SK-N-SH treated with all-trans-retinoic acid at 6 μM for 48 hours (cell line): ENCODE measurements at regions not wholly inside any gene's neighbourhood (a gene's known extent, or its start where the extent isn't known, plus 50 kb on each side); places are given as distances from the start of the nearest gene placed in this dataset.

Experiments used
- ATAC-seq: fragments of 200-7000 bp; cut with Tn5 transposase; 3 replicates; pipeline ENCODE4 v1.9.1; 2020; ENCODE audit warnings: mild to moderate bottlenecking, moderate library complexity
- ARNTL ChIP-seq: fragments of 450-650 bp; formaldehyde crosslinking; IDR thresholded peaks from 2 replicates; pipeline ENCODE4 v1.5.0; 2020; ENCODE audit warnings: low read depth, mild to moderate bottlenecking, moderate library complexity, borderline replicate concordance
- BACH2 ChIP-seq: fragments of 250-450 bp; sonication (Bioruptor Pico); IDR thresholded peaks from 2 replicates; pipeline ENCODE4 v1.9.0; 2021; ENCODE audit warnings: mild to moderate bottlenecking, borderline replicate concordance
- CSDC2 ChIP-seq: fragments of 250-450 bp; sonication (Bioruptor Pico); IDR thresholded peaks from 2 replicates; pipeline ENCODE4 v1.5.0; 2020; ENCODE audit warnings: mild to moderate bottlenecking, moderate library complexity
- CSRNP3 ChIP-seq: fragments of 250-450 bp; sonication (Bioruptor Pico); IDR thresholded peaks from 2 replicates; pipeline ENCODE4 v1.5.1; 2021; ENCODE audit warnings: mild to moderate bottlenecking, moderate library complexity
- GLIS3 ChIP-seq: fragments of 250-450 bp; sonication (Bioruptor Pico); IDR thresholded peaks from 2 replicates; pipeline ENCODE4 v1.5.0; 2020; ENCODE audit warnings: mild to moderate bottlenecking, moderate library complexity
- ISL1 ChIP-seq: fragments of 250-450 bp; sonication (Bioruptor Pico); IDR thresholded peaks from 2 replicates; pipeline ENCODE4 v2.1.2; 2022; ENCODE audit warnings: mild to moderate bottlenecking, moderate library complexity
- OSR1 ChIP-seq: fragments of 250-450 bp; sonication (Bioruptor Pico); IDR thresholded peaks from 2 replicates; pipeline ENCODE4 v1.8.0; 2022; ENCODE audit warnings: moderate library complexity, mild to moderate bottlenecking, inconsistent platforms
- PATZ1 ChIP-seq: fragments of 250-450 bp; sonication (Bioruptor Pico); IDR thresholded peaks from 2 replicates; pipeline ENCODE4 v1.8.0; 2020; ENCODE audit warnings: mild to moderate bottlenecking, moderate library complexity, borderline replicate concordance
- PPARA ChIP-seq: fragments of 250-450 bp; sonication (Bioruptor Pico); IDR thresholded peaks from 2 replicates; pipeline ENCODE4 v1.5.0; 2020; ENCODE audit warnings: mild to moderate bottlenecking, borderline replicate concordance
- RARB ChIP-seq: fragments of 250-450 bp; sonication (Bioruptor Pico); IDR thresholded peaks from 2 replicates; pipeline ENCODE4 v1.8.0; 2021; ENCODE audit warnings: mild to moderate bottlenecking, moderate library complexity
- SNAI2 ChIP-seq: fragments of 250-450 bp; sonication (Bioruptor Pico); IDR thresholded peaks from 2 replicates; pipeline ENCODE4 v1.5.0; 2020; ENCODE audit warnings: mild to moderate bottlenecking, moderate library complexity
- TCF4 ChIP-seq: fragments of 250-450 bp; sonication (Bioruptor Pico); IDR thresholded peaks from 2 replicates; pipeline ENCODE4 v1.8.0; 2021; ENCODE audit warnings: mild to moderate bottlenecking, moderate library complexity, borderline replicate concordance
- ZFP3 ChIP-seq: fragments of 250-450 bp; sonication (Bioruptor Pico); IDR thresholded peaks from 2 replicates; pipeline ENCODE4 v1.5.0; 2020; ENCODE audit warnings: mild to moderate bottlenecking, moderate library complexity
- ZNF565 ChIP-seq: fragments of 450-650 bp; formaldehyde crosslinking; conservative IDR thresholded peaks from 2 replicates; pipeline ENCODE4 v1.5.0; 2020; ENCODE audit warnings: low read depth, mild to moderate bottlenecking, moderate library complexity
- ZNF70 ChIP-seq: fragments of 450-650 bp; formaldehyde crosslinking; IDR thresholded peaks from 2 replicates; pipeline ENCODE4 v1.5.0; 2020; ENCODE audit warnings: mild to moderate bottlenecking, moderate library complexity
- ZNF8 ChIP-seq: fragments of 450-650 bp; formaldehyde crosslinking; IDR thresholded peaks from 2 replicates; pipeline ENCODE4 v1.5.0; 2020; ENCODE audit warnings: mild to moderate bottlenecking, moderate library complexity
- TF ChIP-seq, protein P1 (sequence below): fragments of 250-450 bp; sonication (Bioruptor Pico); IDR thresholded peaks from 2 replicates; pipeline ENCODE4 v1.8.0; 2021; ENCODE audit warnings: low read depth, mild to moderate bottlenecking, moderate library complexity, borderline replicate concordance
- TF ChIP-seq, protein P2 (sequence below): fragments of 250-450 bp; sonication (Bioruptor Pico); IDR thresholded peaks from 2 replicates; pipeline ENCODE4 v1.5.0; 2020; ENCODE audit warnings: mild to moderate bottlenecking, moderate library complexity

GRCh38 chr11:38156495-38157146, 1558.6 kb upstream of the RAG2 start:
- ATAC-seq: no peak

GRCh38 chr11:38155856-38156255, 1557.8 kb upstream of the RAG2 start:
- no peak for ATAC-seq
- TF ChIP-seq, protein P1, sequence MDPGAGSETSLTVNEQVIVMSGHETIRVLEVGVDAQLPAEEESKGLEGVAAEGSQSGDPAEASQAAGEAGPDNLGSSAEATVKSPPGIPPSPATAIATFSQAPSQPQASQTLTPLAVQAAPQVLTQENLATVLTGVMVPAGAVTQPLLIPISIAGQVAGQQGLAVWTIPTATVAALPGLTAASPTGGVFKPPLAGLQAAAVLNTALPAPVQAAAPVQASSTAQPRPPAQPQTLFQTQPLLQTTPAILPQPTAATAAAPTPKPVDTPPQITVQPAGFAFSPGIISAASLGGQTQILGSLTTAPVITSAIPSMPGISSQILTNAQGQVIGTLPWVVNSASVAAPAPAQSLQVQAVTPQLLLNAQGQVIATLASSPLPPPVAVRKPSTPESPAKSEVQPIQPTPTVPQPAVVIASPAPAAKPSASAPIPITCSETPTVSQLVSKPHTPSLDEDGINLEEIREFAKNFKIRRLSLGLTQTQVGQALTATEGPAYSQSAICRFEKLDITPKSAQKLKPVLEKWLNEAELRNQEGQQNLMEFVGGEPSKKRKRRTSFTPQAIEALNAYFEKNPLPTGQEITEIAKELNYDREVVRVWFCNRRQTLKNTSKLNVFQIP (CRISPR knock-in tag): no peak
- TF ChIP-seq ZNF565 (CRISPR knock-in tag) (no peak), BACH2 (no peak), ZFP3 (CRISPR knock-in tag) (no peak), RARB (CRISPR knock-in tag) (no peak), PPARA (no peak), ISL1 (no peak), CSRNP3 (CRISPR knock-in tag) (no peak), PATZ1 (CRISPR knock-in tag) (no peak), SNAI2 (no peak), OSR1 (CRISPR knock-in tag) (no peak), ZNF8 (CRISPR knock-in tag) (no peak), ZNF70 (no peak)

More at GRCh38 chr11:38156495-38157146, 1558.6 kb upstream of the RAG2 start:
- TF ChIP-seq CSRNP3 (CRISPR knock-in tag): no peak
- no peak for TF ChIP-seq PATZ1 (CRISPR knock-in tag)
- no peak for TF ChIP-seq ARNTL (CRISPR knock-in tag)
- no peak for TF ChIP-seq TCF4 (CRISPR knock-in tag)
- no peak for TF ChIP-seq OSR1 (CRISPR knock-in tag)
- no peak for TF ChIP-seq ZNF565 (CRISPR knock-in tag)
- TF ChIP-seq, protein P2, sequence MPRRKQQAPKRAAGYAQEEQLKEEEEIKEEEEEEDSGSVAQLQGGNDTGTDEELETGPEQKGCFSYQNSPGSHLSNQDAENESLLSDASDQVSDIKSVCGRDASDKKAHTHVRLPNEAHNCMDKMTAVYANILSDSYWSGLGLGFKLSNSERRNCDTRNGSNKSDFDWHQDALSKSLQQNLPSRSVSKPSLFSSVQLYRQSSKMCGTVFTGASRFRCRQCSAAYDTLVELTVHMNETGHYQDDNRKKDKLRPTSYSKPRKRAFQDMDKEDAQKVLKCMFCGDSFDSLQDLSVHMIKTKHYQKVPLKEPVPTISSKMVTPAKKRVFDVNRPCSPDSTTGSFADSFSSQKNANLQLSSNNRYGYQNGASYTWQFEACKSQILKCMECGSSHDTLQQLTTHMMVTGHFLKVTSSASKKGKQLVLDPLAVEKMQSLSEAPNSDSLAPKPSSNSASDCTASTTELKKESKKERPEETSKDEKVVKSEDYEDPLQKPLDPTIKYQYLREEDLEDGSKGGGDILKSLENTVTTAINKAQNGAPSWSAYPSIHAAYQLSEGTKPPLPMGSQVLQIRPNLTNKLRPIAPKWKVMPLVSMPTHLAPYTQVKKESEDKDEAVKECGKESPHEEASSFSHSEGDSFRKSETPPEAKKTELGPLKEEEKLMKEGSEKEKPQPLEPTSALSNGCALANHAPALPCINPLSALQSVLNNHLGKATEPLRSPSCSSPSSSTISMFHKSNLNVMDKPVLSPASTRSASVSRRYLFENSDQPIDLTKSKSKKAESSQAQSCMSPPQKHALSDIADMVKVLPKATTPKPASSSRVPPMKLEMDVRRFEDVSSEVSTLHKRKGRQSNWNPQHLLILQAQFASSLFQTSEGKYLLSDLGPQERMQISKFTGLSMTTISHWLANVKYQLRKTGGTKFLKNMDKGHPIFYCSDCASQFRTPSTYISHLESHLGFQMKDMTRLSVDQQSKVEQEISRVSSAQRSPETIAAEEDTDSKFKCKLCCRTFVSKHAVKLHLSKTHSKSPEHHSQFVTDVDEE (CRISPR knock-in tag): no peak
- TF ChIP-seq CSDC2 (CRISPR knock-in tag): no peak
- TF ChIP-seq, protein P1 (CRISPR knock-in tag): no peak
- no peak for TF ChIP-seq ZNF70
- no peak for TF ChIP-seq GLIS3 (CRISPR knock-in tag)
- no peak for TF ChIP-seq PPARA
